Small intestine (tissue), 7 donors: ENCODE measurements at regions not wholly inside any gene's neighbourhood (a gene's known extent, or its start where the extent isn't known, plus 50 kb on each side); places are given as distances from the start of the nearest gene placed in this dataset.

Experiments used
- DNase-seq, 2 donors: peaks; one replicate each; pipeline versions ENCODE4 v3.0.0 to v3.0.0-alpha.2; 2013
- FAIRE-seq: peaks from 2 replicates; lab custom pipeline; 2012; peaks lifted over from hg19 to GRCh38; lab: Jason Lieb, UNC
- H3K27ac ChIP-seq, 3 donors: one replicate each; pipeline ENCODE4 v1.5.1; 2013; ENCODE audit warnings: low read length in 2 of 3, mild to moderate bottlenecking in 2 of 3, control low read depth in 1 of 3, inconsistent platforms in 1 of 3, low read depth in 1 of 3, moderate library complexity in 1 of 3
- H3K27me3 ChIP-seq, 3 donors: one replicate each; pipeline ENCODE4 v1.6.1; 2013; ENCODE audit warnings: low read length in 3 of 3, inconsistent platforms in 1 of 3; ENCODE audit not compliant: control insufficient read depth in 3 of 3, insufficient read depth in 3 of 3
- H3K36me3 ChIP-seq, 3 donors: one replicate each; pipeline ENCODE4 v1.6.1; 2013; ENCODE audit warnings: low read length in 3 of 3, inconsistent platforms in 1 of 3, low read depth in 1 of 3, mild to moderate bottlenecking in 1 of 3, moderate library complexity in 1 of 3; ENCODE audit not compliant: control insufficient read depth in 3 of 3, insufficient read depth in 2 of 3
- H3K4me1 ChIP-seq, 3 donors: one replicate each; pipeline ENCODE4 v1.6.1; 2013; ENCODE audit warnings: low read length in 2 of 3, inconsistent platforms in 1 of 3, low read depth in 1 of 3, mild to moderate bottlenecking in 1 of 3, moderate library complexity in 1 of 3; ENCODE audit not compliant: control insufficient read depth in 3 of 3, insufficient read depth in 2 of 3
- H3K4me3 ChIP-seq, 3 donors: one replicate each; pipeline ENCODE4 v1.5.1; 2013; ENCODE audit warnings: low read length in 3 of 3, control low read depth in 1 of 3, inconsistent platforms in 1 of 3, low read depth in 1 of 3, mild to moderate bottlenecking in 1 of 3, moderate library complexity in 1 of 3
- H3K9me3 ChIP-seq, 2 donors: one replicate each; pipeline ENCODE4 v1.6.1; 2013; ENCODE audit warnings: low read depth in 1 of 2, low read length in 1 of 2; ENCODE audit not compliant: control insufficient read depth in 2 of 2, insufficient read depth in 1 of 2
- WGBS, 3 donors: extraction: QIAGEN DNeasy Blood & Tissue Kit; methylation state at CpG; one replicate each; pipeline ENCODE4 v1.1.7; 2013; 5-methylcytosine and 5-hydroxymethylcytosine counted together
- donor health status: healthy with polysubstance abuse.
- donor health status: control.
- donor health status: control.
- donor health status: Bipolar disorder and iron deficiency.
- donor health status: healthy.

GRCh38 chr12:30152705-30153104 lies 369.0 kb upstream of the TMTC1 start:
- Histone ChIP-seq H3K27ac (no peak overlapping the region), H3K27me3 (no peaks in the 10 kb centered on the region), H3K4me3 (no peak overlapping the region), H3K36me3 (no peaks in the 10 kb centered on the region), H3K4me1 (no peaks in the 10 kb centered on the region), H3K9me3 (peaks cover 0 to 6% of the 10 kb centered on the region in 2 donors)
- no peak for FAIRE-seq
- no peak for DNase-seq

GRCh38 chr12:30151831-30152230 lies 368.1 kb upstream of the TMTC1 start:
- H3K27ac ChIP-seq = no peak overlapping the region
- H3K36me3 ChIP-seq = no peaks in the 10 kb centered on the region
- H3K9me3 ChIP-seq = peaks cover 0 to 6% of the 10 kb centered on the region in 2 donors
- no peak for FAIRE-seq
- DNase-seq = no peak
- H3K4me3 ChIP-seq = no peak overlapping the region
- no peaks in the 10 kb centered on the region for H3K27me3 ChIP-seq
- no peaks in the 10 kb centered on the region for H3K4me1 ChIP-seq
- WGBS, 3 donors = 56 to 66% (median 58%) methylated on average over 5 of the region's 5 CpGs

DNA sequence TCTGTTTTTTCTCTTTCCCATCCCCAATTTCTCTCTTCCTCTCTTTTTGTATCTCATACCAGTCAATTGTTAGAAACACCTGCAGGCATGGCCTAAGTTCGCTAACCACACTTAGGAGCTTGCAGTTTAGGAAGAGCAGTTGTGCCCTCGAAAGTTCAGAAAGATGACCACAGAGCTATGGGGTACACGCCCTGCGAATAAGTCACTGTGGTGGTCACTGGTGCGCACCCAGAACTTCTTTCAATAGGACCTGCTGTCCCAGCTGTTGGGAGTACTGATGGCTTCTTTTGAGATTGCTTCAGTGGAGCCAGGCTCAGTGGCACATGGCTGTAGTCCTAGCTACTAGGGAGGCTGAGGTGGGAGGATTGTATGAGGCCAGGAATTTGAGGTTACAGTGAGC lies 362.8 kb upstream of the TMTC1 start:
- Histone ChIP-seq H3K4me1 (no peaks in the 10 kb centered on the region), H3K27ac (no peak overlapping the region), H3K9me3 (no peaks in the 10 kb centered on the region), H3K36me3 (no peaks in the 10 kb centered on the region), H3K4me3 (no peak overlapping the region), H3K27me3 (no peaks in the 10 kb centered on the region)
- 81 to 86% (median 86%) methylated on average over 5 of the region's 5 CpGs for WGBS, 3 donors
- DNase-seq = no peak
- no peak for FAIRE-seq

- Histone ChIP-seq H3K9me3 (no peaks in the 10 kb centered on the region), H3K4me3 (no peak overlapping the region), H3K4me1 (no peaks in the 10 kb centered on the region), H3K27me3 (no peaks in the 10 kb centered on the region), H3K36me3 (no peaks in the 10 kb centered on the region), H3K27ac (no peak overlapping the region)
- WGBS, 3 donors = 11 to 48% (median 18%) methylated on average over 1 of the region's 1 CpG
- FAIRE-seq = no peak
- DNase-seq = no peak
Measured at GRCh38 chr12:30145684-30146032, 361.9 kb upstream of the TMTC1 start.

GRCh38 chr12:30144777-30145683 lies 361.3 kb upstream of the TMTC1 start:
- H3K4me3 ChIP-seq = no peak overlapping the region
- no peaks in the 10 kb centered on the region for H3K27me3 ChIP-seq
- 81 to 84% (median 81%) methylated on average over 1 of the region's 1 CpG for WGBS, 3 donors
- no peak overlapping the region for H3K27ac ChIP-seq
- H3K9me3 ChIP-seq = no peaks in the 10 kb centered on the region
- no peaks in the 10 kb centered on the region for H3K36me3 ChIP-seq
- FAIRE-seq (no peak), DNase-seq (no peak)
- no peaks in the 10 kb centered on the region for H3K4me1 ChIP-seq

DNA sequence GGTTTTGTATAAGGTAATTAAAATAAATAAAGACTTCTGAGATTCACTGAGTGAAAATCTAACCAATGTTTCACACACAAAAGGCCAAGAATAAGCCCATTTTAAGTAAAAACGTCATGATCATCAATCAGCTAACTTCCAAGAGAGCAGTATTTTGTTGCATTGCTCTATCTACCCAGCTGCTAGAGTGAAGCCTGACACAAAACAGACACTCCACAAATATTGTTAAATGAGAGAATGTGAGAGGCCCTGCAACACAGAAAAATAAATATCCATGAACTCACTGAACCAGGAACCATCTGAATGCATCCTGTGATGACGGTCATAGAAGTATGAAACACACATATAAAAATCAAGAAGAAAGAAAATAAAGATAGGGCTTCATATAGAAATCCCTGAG lies 358.6 kb upstream of the TMTC1 start:
- FAIRE-seq = no peak

DNA sequence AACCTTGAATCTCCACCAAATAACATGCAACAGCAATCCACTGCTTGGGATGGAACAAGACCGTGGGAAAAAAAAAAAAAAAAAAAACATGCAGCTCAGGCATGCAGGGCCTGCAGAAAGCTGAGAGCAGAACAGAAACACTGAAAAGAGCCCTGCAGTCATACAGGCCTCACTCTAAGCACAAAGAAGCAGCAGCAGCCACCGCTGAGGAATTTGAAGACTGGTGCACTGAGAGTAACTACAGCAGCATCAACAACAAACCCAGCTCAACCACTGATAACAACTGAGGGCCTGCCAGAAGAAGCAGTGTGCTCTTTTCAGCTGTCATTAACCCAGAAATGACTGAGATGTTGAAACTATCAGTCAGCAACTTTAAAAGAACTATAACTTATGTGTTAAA lies 354.7 kb upstream of the TMTC1 start:
- Histone ChIP-seq H3K4me3 (no peak overlapping the region), H3K36me3 (no peaks in the 10 kb centered on the region), H3K27me3 (no peaks in the 10 kb centered on the region), H3K27ac (no peak overlapping the region), H3K9me3 (no peaks in the 10 kb centered on the region), H3K4me1 (no peaks in the 10 kb centered on the region)
- 61 to 74% (median 71%) methylated on average over 2 of the region's 2 CpGs for WGBS, 3 donors
- no peak for DNase-seq
- FAIRE-seq = no peak

More for the DNA sequence above, 358.6 kb upstream of the TMTC1 start:
- Histone ChIP-seq H3K36me3 (no peaks in the 10 kb centered on the region), H3K27ac (no peak overlapping the region), H3K4me3 (no peak overlapping the region), H3K9me3 (no peaks in the 10 kb centered on the region), H3K27me3 (no peaks in the 10 kb centered on the region), H3K4me1 (no peaks in the 10 kb centered on the region)
- WGBS, 3 donors = 48 to 64% (median 63%) methylated on average over 2 of the region's 2 CpGs
- DNase-seq = no peak

- FAIRE-seq (no peak), DNase-seq (no peak)
- Histone ChIP-seq H3K36me3 (no peaks in the 10 kb centered on the region), H3K27me3 (no peaks in the 10 kb centered on the region), H3K9me3 (no peaks in the 10 kb centered on the region), H3K27ac (no peak overlapping the region), H3K4me3 (no peak overlapping the region), H3K4me1 (no peaks in the 10 kb centered on the region)
- WGBS, 3 donors = 68 to 81% (median 77%) methylated on average over 2 of the region's 2 CpGs
Measured at GRCh38 chr12:30136696-30137095, 353.0 kb upstream of the TMTC1 start.

DNA sequence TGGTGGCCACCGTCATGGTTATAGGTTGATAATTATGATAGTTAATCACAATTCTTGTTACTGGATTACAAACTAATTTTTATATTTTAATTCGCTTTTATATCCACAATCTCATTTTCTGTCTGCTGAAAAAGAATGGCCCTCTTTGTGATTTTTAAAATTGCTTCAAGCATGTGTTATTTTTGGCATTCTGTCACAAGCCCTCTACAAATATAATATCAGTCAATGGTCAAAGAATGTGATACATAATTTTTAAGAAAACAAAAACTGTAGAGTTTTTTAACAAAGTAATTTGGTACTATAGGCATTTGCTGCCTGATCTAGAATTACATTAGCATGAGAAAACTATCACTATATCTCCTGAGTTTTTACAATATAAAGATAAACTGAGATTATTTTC lies 352.0 kb upstream of the TMTC1 start:
- Histone ChIP-seq H3K4me1 (no peaks in the 10 kb centered on the region), H3K27ac (no peak overlapping the region), H3K36me3 (no peaks in the 10 kb centered on the region), H3K9me3 (no peaks in the 10 kb centered on the region), H3K27me3 (no peaks in the 10 kb centered on the region), H3K4me3 (no peak overlapping the region)
- 59 to 66% (median 63%) methylated on average over 2 of the region's 2 CpGs for WGBS, 3 donors
- no peak for FAIRE-seq
- no peak for DNase-seq
